Ishikawa (cell line): ENCODE measurements at regions not wholly inside any gene's neighbourhood (a gene's known extent, or its start where the extent isn't known, plus 50 kb on each side); places are given as distances from the start of the nearest gene placed in this dataset.

Source experiments
- CEBPB ChIP-seq: IDR thresholded peaks from 2 replicates; pipeline ENCODE4 v1.6.1; 2012
- CREB1 ChIP-seq: IDR thresholded peaks from 2 replicates; pipeline ENCODE4 v1.6.1; 2012; ENCODE audit warnings: low read depth
- EGR1 ChIP-seq: IDR thresholded peaks from 2 replicates; pipeline ENCODE4 v1.6.1; 2012
- EP300 ChIP-seq: IDR thresholded peaks from 2 replicates; pipeline ENCODE4 v1.6.1; 2012; ENCODE audit warnings: borderline replicate concordance
- FOXM1 ChIP-seq: IDR thresholded peaks from 2 replicates; pipeline ENCODE4 v1.6.1; 2012; ENCODE audit warnings: low read depth, borderline replicate concordance
- NFIC ChIP-seq: IDR thresholded peaks from 2 replicates; pipeline ENCODE4 v1.6.1; 2012
- RAD21 ChIP-seq: IDR thresholded peaks from 2 replicates; pipeline ENCODE4 v1.6.1; 2012; ENCODE audit warnings: low read depth
- TAF1 ChIP-seq: IDR thresholded peaks from 2 replicates; pipeline ENCODE4 v1.6.1; 2012; ENCODE audit warnings: low read depth, mild to moderate bottlenecking
- TCF12 ChIP-seq: IDR thresholded peaks from 2 replicates; pipeline ENCODE4 v1.6.1; 2012; ENCODE audit warnings: low read depth
- TEAD4 ChIP-seq: IDR thresholded peaks from 2 replicates; pipeline ENCODE4 v1.6.1; 2012
- YY1 ChIP-seq: IDR thresholded peaks from 2 replicates; pipeline ENCODE4 v1.6.1; 2012; ENCODE audit warnings: low read depth
- ZBTB7A ChIP-seq: IDR thresholded peaks from 2 replicates; pipeline ENCODE4 v1.6.1; 2012; ENCODE audit warnings: low read depth
- TF ChIP-seq, protein P1 (sequence below): IDR thresholded peaks from 2 replicates; pipeline ENCODE4 v1.6.1; 2012
- TF ChIP-seq, protein P2 (sequence below): IDR thresholded peaks from 2 replicates; pipeline ENCODE4 v1.6.1; 2012
- TF ChIP-seq, protein P3 (sequence below): IDR thresholded peaks from 2 replicates; pipeline ENCODE4 v1.6.1; 2012; ENCODE audit warnings: low read depth, mild to moderate bottlenecking

DNA sequence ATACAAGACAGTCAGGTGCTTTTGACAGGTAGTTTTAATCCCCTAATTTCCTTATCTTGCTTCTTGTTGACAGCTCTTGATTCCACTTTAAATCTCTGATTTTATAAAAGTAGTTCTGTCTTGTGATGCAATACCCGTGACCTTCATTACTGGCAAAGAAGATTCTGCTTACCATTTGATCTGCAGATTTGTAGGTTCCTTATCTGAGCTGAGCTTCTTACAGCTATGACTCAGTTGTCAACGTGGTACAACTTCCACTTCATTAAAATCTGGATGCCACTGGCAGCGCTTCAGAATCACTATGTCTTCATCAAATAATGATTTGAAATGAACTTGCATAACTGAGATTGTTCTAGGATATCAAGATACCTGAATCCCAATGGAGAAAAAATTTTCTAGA is 543.6 kb upstream of the B3GALT2 start:
- TF ChIP-seq, protein P1, sequence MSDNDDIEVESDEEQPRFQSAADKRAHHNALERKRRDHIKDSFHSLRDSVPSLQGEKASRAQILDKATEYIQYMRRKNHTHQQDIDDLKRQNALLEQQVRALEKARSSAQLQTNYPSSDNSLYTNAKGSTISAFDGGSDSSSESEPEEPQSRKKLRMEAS = no peak
- TF ChIP-seq, protein P2, sequence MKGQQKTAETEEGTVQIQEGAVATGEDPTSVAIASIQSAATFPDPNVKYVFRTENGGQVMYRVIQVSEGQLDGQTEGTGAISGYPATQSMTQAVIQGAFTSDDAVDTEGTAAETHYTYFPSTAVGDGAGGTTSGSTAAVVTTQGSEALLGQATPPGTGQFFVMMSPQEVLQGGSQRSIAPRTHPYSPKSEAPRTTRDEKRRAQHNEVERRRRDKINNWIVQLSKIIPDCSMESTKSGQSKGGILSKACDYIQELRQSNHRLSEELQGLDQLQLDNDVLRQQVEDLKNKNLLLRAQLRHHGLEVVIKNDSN = no peak
- TF ChIP-seq YY1 = no peak

DNA sequence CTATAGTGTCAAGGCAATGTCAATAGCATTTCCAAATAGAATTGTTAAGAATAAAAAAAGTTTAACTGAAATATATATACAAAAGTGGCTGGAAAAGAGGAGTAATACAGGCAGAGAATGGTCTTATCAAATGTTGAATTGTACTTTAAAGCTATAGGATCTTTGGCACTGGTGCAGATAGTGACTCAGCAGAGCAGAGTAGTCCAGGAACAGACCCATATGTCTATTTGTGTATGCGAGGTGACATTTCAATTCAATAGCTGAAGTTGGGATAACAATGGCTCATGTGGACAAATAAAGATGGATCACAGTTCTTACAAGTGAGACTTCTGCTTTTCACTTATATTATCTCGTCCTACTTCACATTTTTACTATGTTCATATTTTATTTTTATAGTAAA is 543.0 kb upstream of the B3GALT2 start:
- TF ChIP-seq EGR1 = no peak
- TF ChIP-seq NFIC = no peak
- TF ChIP-seq YY1 = no peak
- TF ChIP-seq, protein P2 = no peak
- no peak for TF ChIP-seq TCF12
- no peak for TF ChIP-seq CEBPB
- no peak for TF ChIP-seq CREB1
- TF ChIP-seq, protein P1 = no peak
- no peak for TF ChIP-seq TAF1
- TF ChIP-seq ZBTB7A = no peak
- TF ChIP-seq EP300 = no peak
- no peak for TF ChIP-seq FOXM1
- TF ChIP-seq TEAD4 = no peak
- no peak for TF ChIP-seq RAD21
- TF ChIP-seq, protein P3, sequence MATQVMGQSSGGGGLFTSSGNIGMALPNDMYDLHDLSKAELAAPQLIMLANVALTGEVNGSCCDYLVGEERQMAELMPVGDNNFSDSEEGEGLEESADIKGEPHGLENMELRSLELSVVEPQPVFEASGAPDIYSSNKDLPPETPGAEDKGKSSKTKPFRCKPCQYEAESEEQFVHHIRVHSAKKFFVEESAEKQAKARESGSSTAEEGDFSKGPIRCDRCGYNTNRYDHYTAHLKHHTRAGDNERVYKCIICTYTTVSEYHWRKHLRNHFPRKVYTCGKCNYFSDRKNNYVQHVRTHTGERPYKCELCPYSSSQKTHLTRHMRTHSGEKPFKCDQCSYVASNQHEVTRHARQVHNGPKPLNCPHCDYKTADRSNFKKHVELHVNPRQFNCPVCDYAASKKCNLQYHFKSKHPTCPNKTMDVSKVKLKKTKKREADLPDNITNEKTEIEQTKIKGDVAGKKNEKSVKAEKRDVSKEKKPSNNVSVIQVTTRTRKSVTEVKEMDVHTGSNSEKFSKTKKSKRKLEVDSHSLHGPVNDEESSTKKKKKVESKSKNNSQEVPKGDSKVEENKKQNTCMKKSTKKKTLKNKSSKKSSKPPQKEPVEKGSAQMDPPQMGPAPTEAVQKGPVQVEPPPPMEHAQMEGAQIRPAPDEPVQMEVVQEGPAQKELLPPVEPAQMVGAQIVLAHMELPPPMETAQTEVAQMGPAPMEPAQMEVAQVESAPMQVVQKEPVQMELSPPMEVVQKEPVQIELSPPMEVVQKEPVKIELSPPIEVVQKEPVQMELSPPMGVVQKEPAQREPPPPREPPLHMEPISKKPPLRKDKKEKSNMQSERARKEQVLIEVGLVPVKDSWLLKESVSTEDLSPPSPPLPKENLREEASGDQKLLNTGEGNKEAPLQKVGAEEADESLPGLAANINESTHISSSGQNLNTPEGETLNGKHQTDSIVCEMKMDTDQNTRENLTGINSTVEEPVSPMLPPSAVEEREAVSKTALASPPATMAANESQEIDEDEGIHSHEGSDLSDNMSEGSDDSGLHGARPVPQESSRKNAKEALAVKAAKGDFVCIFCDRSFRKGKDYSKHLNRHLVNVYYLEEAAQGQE = no peak

DNA sequence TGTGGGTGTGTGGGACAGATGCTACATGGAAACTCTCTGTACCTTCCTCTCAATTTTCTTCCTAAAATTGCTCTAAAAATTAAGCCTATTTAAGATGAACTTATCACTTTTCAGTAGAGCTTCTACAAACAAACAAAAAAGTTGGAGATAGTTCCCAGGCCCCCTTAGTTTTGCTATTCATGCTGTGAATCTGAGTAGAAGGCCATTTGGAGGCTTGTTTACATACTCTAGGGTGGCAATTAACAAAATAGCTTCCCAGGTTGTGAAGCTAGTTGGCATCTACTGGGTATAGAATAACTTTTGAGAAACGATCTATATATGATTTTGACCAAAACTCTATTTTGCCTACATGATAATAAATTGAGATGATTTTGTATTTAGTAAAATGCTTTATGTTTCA is 541.4 kb upstream of the B3GALT2 start:
- no peak for TF ChIP-seq TAF1
- TF ChIP-seq, protein P3 = no peak
- TF ChIP-seq TCF12 = no peak
- TF ChIP-seq EP300 = no peak
- no peak for TF ChIP-seq NFIC
- no peak for TF ChIP-seq CREB1
- no peak for TF ChIP-seq CEBPB
- no peak for TF ChIP-seq TEAD4
- TF ChIP-seq, protein P2 = no peak
- no peak for TF ChIP-seq RAD21
- TF ChIP-seq YY1 = no peak
- no peak for TF ChIP-seq EGR1
- no peak for TF ChIP-seq ZBTB7A
- no peak for TF ChIP-seq FOXM1
- TF ChIP-seq, protein P1 = no peak

DNA sequence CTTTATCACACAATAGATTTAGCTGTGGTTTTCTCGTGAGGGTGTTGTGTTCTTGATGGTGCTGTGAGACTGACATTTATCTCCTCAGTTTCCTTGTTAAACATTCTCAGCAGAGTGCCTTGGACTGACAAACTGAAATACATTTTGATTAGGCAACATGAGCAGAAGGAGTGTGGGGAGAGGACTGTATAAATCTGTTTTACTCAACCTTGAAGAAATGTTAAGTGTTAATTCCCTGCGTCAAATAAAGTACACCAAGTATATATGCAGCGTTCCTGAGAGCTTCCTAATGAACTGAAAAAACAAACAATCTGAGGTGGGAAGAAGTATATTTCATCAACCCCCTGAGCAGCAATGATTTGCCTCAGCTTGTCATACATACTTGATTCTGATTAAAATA is 540.3 kb upstream of the B3GALT2 start:
- TF ChIP-seq, protein P1 = no peak
- TF ChIP-seq NFIC (no peak), FOXM1 (no peak), YY1 (no peak), EP300 (no peak), RAD21 (no peak), EGR1 (no peak), TAF1 (no peak), ZBTB7A (no peak), CREB1 (no peak), CEBPB (no peak), TCF12 (no peak)
- TF ChIP-seq, protein P3 = no peak
